PC-9 (cell line): ENCODE measurements at regions not wholly inside any gene's neighbourhood (a gene's known extent, or its start where the extent isn't known, plus 50 kb on each side); places are given as distances from the start of the nearest gene placed in this dataset.

Experiments used
- EZH2 ChIP-seq: fragments of 200-600 bp; sonication (generic); IDR thresholded peaks from 2 replicates; pipeline ENCODE4 v1.8.0; 2017; ENCODE audit warnings: antibody characterized with exemption, low read depth
- TF ChIP-seq, protein P1 (sequence below): fragments of 200-600 bp; sonication (generic); conservative IDR thresholded peaks from 2 replicates; pipeline ENCODE4 v1.6.1; 2017; ENCODE audit warnings: mixed run types, antibody characterized with exemption, mild to moderate bottlenecking, moderate library complexity

DNA sequence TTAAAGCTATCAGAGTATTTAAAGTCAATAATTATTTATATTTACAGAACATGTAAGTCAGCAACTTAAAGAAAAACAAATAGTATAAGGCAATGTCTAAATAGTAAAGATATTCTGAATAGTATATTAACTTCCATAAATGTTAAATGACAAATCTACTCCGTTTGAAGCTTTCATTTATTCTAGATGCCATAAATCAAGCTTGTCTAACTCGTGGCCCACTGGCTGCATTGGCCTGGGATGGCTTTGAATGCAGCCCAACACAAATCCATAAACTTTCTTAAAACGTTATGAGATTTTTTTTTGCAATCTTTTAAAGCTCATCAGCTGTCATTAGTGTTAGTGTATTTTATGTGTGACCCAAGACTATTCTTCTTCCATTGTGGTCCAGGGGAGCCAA lies 1117.1 kb upstream of the PCDH9 start:
- TF ChIP-seq, protein P1, sequence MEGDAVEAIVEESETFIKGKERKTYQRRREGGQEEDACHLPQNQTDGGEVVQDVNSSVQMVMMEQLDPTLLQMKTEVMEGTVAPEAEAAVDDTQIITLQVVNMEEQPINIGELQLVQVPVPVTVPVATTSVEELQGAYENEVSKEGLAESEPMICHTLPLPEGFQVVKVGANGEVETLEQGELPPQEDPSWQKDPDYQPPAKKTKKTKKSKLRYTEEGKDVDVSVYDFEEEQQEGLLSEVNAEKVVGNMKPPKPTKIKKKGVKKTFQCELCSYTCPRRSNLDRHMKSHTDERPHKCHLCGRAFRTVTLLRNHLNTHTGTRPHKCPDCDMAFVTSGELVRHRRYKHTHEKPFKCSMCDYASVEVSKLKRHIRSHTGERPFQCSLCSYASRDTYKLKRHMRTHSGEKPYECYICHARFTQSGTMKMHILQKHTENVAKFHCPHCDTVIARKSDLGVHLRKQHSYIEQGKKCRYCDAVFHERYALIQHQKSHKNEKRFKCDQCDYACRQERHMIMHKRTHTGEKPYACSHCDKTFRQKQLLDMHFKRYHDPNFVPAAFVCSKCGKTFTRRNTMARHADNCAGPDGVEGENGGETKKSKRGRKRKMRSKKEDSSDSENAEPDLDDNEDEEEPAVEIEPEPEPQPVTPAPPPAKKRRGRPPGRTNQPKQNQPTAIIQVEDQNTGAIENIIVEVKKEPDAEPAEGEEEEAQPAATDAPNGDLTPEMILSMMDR = no peak
- TF ChIP-seq EZH2 = no peak
